ENCODE measurements at regions not wholly inside any gene's neighbourhood (a gene's known extent, or its start where the extent isn't known, plus 50 kb on each side); places are given as distances from the start of the nearest gene placed in this dataset.

DNA sequence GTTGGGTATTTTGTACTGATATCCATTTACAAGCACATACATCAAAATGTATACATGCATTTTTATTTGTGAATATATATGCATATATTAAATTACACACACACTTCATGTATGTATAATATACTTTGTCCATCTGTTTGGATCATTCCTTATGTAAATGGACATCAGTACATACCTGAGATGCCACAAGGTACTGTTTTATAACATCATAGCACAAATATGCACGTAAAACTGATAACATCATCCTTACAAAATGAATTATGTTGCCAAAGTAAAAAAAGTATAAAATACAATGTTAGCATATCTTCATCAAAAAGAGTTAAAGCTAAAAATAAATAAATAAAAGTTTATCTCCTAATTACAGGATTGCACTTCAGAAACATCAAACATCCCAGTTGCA is 634.8 kb upstream of the UBE2E2 start:
- TF ChIP-seq, protein P1, sequence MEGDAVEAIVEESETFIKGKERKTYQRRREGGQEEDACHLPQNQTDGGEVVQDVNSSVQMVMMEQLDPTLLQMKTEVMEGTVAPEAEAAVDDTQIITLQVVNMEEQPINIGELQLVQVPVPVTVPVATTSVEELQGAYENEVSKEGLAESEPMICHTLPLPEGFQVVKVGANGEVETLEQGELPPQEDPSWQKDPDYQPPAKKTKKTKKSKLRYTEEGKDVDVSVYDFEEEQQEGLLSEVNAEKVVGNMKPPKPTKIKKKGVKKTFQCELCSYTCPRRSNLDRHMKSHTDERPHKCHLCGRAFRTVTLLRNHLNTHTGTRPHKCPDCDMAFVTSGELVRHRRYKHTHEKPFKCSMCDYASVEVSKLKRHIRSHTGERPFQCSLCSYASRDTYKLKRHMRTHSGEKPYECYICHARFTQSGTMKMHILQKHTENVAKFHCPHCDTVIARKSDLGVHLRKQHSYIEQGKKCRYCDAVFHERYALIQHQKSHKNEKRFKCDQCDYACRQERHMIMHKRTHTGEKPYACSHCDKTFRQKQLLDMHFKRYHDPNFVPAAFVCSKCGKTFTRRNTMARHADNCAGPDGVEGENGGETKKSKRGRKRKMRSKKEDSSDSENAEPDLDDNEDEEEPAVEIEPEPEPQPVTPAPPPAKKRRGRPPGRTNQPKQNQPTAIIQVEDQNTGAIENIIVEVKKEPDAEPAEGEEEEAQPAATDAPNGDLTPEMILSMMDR (IDR thresholded peaks at IDR 0.05) = no peak
- no peak for TF ChIP-seq POLR2A (IDR thresholded peaks at IDR 0.05)
